NCI-H2029 treated with DMSO at 0.1 percent for 48 hours (cell line): ENCODE measurements at regions not wholly inside any gene's neighbourhood (a gene's known extent, or its start where the extent isn't known, plus 50 kb on each side); places are given as distances from the start of the nearest gene placed in this dataset.

Experiments
- DNase-seq: peaks from one replicate; lab custom pipeline; 2025; lab: John Stamatoyannopoulos, UW

DNA sequence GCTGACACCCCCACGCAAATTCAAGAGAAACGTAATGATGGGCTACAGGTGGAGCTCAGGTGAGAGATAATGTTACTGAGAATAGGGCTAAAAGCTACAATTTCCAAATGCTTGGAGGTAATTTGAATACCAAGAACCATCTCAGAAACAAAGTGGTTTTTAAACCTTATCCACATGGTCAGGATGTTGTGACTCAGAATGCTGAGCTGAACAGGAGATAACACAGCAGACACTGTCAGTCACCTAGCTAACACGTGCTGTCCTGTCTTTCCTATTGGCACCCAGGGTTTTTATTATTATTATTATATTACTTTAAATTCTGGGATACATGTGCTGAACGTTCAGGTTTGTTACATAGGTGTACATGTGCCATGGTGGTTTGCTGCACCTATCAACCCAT is 233.0 kb upstream of the MAF start:
- DNase-seq = no peak

DNA sequence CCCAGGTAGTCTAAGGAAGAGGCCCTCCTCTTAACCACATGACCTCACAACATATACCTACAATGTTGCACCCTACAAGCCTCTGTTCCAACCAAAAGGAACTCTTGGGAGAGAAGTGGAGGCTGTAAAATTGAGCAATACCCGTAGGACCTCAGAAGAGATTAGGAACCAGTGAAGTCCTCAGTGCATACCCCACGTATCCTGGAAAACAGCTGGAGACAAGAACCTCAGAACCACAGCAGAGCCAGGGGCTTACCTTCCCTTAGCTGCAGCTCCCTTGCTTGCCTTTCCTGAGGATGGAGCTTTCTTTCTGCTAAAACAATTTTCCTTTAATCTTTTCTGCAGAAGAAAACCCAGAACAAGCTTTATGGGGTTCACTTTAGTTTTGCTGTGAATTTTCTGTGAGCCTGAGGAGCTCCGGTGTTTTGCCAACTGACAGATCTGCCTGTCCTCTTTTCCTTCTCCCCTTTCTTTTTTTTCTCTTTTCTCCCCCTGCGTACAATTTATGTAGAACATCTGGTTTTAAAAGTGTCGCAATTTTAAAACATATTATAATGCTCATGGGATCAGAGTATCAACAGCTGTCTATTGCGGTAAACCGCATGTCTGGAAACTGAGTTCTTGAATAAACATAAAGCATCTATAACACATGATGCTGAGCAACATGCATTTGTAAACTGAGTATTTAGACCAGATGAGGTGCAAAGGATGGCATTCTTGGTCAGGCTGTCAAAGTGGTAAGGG is 226.4 kb upstream of the MAF start:
- no peak for DNase-seq

DNA sequence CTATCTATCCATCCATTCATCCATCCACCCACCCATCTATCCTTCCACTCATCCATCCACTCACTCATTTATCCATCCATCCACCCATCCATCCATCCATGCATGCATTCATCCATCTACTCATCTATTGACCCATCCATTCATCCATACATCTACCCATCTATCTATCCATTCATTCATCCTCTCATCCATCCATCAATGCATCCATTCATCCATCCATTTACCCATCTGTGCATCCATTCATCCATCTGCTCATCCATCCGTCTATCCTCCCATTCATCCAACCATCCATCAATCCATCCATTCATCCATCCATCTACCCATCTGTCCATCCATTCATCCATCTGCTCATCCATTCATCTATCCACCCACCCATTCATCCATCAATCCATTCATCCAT is 224.5 kb upstream of the MAF start:
- no peak for DNase-seq

DNA sequence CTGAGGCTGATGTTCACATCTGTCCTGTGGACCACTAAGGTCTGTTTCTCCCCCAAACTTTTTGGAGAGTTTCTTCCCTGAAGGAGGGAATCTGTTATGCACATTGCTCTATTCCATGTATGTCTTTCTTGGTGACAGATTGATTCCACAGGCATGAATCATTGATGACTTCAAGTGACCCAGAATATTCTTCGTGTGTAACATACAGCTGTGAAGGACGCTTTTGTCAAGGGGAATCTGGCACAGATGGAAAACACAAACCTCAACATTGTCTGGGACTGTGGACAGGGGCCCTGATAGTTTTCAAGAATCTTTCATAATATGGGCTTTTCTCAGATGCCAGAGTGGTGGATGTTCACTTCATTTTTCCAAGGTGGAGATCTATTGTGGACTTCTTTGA is 223.1 kb upstream of the MAF start:
- no peak for DNase-seq

DNA sequence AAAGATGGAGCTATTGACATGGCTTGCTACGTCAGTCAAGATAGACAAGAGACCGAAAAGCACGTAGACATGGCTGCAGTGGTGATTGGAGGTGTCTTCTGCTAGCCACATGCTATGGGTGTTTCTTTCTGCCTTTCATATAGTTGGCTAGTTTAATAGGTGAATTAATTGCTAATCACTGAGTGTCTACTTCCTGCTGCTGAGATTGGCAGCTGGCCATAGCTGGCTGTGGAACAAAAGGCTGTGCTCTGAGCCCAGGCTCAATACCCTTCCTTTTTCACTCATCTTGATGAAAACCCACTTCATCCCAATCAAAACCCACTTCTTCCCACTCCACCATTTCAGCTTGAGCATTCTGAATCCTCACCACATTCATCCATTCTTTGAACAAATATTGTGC is 221.4 kb upstream of the MAF start:
- DNase-seq = no peak

DNA sequence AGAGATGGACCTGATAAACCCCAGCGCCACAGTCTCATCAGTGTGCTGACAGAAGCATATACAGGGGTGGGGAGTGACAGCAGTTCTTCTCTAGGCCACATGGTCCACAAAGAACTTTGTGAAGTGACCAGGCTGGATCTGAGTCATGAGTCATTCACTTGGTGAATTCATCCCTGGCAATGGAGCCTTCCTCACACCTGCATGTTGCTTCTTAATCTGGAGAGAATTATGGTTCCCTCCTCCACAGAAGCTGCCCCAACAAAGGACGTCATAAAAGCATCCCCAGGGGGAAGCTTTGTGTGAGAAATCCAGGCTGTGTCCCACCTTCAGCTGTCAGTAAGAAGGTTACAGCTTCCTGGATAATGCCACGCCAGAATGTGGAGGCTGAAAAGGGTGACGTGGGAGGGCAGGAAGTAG is 215.6 kb upstream of the MAF start:
- DNase-seq = no peak

DNA sequence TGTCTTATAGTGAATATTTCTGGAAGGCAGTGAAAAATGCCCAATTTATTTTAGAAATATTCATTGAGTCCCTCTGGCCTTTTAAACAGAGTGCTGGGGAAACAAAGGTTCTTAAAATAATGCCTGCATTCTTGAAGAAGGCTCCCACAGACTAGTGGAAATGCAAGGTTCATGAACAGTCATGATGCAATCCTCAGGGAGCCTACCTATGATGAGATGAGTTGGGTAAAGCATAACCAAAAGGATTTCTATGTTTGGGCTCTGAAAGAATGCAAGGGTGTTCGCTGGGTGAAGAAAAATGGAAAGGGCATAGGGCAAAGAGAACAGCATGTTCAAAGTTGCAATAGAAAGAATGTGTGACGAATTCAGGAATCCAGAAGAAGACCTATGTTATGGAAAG is 214.5 kb upstream of the MAF start:
- DNase-seq = no peak

DNA sequence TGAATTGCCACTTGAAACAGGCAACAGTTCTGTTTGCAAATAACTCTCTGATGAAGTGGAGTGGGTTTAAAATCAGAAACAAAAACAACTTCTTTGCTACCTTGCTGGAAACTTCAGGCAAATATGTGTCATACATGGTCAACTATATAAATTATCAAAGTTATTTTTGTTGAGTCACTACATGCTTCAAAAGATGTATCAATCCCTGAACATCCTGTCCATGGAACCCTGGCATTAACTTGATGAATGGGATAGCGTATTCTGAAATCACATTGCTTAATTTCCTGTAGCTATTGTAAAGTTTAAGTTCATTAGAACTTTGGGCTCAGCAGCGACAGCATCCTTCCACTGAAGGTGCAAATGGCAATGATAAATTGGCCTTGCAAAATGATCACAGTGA is 213.6 kb upstream of the MAF start:
- no peak for DNase-seq

DNA sequence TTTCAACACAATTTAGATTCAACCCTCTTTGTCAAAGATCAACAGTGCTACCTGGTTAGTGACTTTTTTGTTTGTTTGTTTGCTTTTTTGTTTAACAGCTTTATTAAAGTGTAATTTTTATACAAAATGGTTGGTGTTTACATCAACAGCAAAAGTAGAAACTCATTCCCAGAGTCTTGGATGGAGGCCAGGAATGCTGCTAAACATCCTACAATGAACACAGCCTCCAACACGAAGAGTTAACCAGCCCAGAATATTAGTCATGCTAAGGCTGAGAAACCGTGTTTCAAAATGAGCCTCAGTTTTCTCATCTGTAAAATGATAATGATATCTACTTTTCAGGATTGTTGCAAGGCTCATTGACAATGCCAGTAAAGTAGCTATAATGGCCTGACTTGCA is 211.0 kb upstream of the MAF start:
- no peak for DNase-seq

DNA sequence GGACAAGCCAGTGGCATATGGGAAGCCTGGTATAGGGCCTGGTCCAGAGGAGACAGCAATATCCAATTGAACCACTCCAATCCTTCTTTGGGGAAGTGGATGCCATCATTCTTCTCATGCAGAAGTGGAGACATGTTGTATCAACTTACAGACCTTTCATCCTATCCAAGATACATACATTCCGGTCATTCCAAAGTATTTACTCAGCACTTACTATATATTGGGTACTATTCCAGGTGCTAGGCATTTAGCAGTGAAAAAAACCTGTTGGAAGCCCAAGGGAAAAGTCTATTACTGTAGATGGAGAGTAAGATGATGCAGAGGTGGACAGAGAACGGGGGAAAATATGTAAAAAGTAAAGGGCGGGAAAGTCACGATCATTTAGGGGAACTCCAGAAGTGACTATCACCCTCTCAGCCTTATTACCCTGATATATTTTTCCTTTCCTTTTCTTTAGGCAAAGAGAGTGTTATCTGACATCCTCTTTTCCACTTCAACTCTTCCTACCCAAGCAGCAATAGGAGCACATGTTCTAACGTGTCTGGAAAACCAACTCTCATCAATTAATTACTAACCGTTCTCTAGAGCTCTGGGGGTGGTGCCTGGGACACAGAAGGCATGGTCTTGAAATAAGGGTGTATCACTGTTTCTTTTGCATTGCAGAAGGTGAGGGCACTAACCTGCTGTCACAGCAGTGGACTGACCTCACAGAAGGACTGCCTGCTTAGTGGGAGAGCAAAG is 210.1 kb upstream of the MAF start:
- no peak for DNase-seq

DNA sequence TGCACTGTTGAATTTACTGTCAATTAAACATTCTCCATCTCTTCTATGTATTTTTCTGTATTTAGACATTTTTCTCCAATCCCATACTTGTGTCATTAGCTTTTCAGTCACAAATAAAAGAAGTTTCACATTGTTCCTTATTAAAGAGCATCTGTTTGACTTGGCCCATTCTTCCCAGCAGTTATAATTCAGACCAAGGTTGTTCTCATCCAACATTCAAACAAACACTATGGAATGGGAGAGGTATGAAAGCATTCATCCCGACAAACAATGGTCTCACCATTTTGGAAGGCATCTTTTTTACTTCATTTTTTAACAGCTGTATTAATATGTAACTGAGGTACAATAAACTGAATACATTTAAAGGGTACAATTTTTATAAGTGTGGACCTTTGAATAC is 208.8 kb upstream of the MAF start:
- DNase-seq = no peak

DNA sequence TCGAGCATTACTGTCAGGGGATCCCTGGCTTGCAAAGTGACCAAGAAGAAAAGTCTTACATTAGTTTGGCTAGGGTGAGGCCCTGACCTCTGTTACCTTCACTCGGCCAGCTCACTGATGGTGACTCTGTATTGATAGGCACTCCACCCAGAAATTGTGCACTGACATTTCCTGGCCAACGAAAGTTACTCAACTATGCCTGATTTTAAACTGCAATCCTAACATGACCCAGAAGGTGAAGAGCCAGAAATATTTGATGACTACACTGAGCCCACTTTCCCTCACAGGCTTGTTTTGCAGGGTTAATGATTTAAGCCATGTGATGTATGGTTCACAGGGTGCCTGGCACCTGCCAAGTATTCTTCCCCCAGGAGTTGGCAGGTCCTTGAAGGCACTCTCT is 208.2 kb upstream of the MAF start:
- no peak for DNase-seq

DNA sequence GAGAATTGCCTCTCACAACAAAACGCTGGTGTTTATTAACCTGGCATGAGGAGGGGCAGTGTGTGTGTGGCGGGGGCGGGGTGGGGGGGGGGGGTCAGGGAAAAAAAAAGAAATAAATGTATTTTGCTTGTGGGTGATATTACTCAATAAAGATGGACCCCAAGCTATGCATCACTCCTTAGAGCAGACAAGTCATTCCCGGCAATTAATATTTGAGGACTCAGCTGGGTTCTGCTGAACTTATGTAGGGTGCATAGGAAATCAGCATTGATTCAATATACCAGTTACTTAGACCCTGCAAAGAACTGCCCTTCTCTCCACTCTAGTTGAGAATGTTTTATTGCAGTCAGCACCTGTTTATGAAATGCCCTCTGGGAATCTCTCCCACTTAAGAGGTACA is 206.2 kb upstream of the MAF start:
- DNase-seq = no peak

DNA sequence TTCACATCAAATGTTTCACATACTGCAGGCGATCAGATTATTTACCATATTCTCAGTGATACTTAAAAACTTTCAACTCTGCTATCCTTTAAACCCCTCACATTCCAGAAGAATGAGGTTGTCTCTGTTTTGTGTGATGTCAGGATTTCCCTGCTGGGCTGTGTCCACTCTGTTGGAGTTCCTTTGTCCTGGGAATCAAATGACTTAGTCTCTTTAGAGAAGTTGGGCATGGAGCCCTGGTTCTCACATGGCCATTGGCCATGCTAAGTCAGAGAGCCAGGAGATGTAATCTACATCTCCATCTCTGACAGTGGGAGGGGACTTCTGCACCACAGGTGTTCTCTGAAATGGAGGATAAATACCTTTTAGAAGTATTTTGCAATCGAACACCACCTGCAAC is 205.1 kb upstream of the MAF start:
- no peak for DNase-seq

DNA sequence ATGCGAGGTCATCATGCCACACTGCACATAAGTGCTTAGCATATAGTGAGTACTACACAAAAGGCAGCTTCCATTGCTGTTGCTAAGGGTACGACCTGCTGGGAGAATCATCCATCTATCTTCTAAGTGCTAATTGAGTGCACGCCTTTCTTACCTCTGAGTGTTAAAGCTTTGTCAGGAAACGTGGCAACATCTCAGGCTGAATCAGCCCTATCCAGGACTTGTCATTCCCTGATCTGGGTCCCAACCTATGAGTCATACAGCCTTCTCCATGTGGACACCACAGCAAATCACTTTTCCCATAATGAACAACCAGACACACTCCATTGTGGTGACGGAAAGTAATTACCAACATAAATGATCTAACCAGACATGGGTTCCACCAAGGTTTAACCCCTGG is 201.1 kb upstream of the MAF start:
- DNase-seq = no peak

DNA sequence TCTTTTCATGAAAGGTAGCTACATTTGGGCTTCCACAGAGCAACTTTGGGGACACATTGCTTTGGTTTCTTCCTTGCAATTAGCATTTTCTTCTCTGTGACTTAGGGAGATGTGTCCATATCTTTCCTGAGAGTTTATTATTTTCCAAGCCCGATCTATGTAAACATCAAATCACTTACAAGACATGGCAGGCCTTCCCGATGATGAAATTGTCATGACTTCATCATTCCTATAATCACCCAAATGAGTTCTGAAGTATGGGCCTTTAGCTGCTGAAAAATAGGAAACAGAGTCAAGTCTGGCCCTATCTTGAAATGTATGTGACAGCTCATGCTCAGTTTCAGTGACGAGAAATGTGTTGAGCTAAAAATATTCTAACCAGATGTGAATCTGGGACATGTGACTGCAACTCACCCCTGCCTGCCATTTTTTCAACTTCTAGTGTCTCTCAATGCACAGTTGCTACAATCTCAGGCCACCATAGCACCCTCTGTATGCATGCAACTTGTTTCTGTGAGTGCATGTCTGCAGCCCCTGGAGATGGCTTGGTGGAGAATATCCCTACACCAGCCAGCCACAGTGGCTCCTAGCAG is 199.6 kb upstream of the MAF start:
- no peak for DNase-seq

DNA sequence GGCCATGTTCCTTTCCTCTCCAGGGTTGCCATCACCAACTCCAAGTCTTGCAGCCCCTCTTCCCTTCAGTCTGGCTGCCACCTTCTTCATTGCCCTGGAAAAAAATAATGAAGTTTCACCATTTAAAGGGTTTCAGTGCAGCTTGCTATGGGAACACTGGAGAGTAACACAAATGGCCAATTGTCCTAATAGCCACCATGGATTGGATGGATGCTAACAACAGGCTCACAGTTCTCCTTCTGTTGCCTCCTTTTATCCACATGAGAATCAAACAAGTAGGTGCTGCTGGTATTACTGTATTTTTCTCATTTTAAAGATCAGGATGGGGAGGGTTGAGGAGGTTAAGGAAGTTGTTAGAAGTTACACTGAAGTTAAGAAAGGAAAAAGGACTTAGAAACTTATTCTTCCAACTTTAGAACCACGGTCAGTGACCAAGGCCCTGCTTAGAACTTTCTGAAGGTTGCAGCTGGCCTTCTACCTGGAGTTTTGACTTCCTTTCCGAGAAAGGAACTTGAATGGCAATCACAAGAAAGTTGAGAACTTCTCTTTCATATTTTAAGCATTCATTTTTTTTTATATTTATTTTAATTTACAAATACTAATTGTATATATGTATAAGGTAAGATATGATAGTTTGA is 198.0 kb upstream of the MAF start:
- no peak for DNase-seq

DNA sequence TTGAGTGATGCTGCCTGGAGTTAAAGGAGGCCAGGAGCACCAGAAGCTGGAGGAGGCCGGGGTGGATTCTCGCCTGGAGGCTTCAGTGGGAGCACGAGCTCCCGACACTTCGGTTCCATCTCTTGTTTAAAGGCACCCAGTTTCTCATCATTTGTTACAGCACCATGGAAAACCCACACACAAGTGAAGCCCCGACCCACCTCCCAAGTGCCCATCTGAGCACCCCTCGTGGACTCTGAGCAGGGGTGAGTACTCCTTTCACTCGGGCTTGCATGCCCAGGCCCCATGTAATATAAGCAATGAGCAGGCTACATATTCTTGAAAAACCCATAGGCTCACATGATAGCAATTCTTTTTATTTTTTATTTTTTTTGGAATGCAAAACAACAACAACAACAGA is 196.9 kb upstream of the MAF start:
- DNase-seq = no peak

DNA sequence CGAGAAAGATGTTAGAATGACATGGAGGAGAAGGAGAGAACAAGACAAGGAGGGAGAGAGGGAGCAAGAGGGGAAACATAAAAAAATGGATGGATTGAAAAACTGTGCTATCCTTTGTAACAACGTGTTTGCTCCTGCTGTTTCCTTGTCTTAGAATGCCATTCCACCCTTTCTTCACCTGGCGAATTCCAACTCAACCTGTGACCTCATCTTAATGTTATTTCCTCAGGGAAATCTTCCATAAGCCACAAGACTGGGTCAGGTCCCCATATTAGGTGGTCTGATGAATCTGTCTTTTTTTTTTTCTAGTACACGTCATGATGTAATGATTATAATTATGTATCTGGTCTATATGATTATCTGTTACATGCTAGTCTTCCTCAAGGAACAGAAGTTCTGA is 195.0 kb upstream of the MAF start:
- no peak for DNase-seq

DNA sequence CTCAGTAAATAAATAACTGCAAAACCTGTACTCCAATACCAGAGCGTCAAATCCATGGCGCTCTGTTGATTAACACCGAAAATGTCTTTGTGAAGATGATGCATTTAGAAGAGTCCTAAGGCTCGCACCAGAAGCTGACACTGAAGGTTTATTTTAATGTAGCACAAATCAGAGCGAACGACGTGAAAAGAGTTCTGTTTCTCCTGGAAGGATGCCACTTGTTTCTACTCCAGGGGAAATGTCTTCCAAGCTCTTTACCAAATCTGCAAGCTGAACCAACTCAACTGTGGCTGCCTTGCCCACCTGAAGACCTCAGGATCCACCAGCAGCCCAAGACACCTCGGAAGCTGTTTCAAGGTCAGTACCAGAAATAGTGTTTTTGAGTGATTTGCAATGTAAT is 194.4 kb upstream of the MAF start:
- no peak for DNase-seq

DNA sequence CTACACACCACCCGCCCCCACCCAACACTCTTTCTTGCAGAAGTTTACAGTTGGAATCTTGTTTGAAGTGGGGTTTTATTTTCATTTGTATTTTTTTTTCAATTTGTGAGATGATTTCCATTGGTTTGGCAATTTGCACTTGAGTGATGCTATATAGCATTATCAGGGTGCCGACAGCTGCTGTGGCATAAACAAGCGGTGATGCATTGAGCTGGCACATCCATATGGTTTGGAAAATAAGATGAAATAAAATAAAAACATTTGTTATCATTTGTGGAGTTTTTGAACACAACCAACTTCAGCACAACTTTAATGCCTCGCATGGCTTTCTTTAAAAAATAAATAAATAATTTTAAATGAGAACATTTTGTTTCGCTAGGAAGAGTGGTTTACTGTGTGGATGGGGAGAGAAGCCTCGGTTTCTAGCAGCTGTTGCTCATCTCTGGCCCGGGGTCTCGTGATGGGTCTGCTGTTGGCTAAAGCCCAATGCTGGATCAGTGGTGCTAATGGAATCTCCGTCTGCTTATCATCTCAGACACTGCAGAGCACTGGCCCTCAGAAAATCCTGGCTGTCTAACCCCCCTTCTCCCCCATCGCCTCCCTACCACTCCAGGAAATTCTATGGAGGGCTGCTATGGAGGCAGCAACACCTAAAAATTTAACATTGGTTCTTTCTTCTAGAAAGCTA is 192.3 kb upstream of the MAF start:
- DNase-seq = no peak

DNA sequence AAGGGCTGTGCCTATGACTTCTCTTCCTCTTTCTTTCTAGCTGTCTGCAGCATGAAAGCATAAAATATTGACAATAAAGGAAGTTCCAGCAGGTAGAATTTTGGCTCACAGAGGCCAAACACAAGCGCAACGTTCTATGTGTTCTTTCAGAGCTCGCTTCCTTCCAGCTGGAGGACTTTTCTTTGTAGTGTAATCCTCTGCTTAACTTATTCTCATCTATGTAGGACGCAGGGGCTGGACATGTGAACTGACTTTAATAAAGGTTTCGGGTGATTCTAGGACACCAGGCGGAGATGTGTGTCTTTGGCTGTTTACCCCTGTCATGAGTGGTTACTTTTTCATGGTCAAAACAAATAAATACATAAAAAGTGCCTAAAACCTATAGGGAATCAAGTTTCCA is 191.5 kb upstream of the MAF start:
- no peak for DNase-seq

DNA sequence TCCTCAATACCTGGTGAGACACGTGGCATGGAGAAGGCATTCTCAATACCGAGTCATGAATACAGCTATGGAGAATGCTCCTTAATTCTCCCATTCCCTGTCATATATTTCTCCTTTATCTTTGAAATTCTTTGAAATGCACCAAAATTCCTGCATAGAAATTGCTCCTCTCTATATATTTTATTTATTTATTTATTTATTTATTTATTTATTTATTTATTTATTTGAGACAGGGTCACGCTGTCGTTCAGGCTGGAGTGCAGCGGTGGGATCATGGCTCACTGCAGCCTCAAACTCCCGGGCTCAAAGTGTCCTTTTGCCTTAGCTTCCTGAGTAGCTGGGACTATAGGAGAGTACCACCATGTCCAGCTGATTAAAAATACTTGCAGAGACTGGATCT is 190.3 kb upstream of the MAF start:
- DNase-seq = no peak
